ENCODE measurements at regions not wholly inside any gene's neighbourhood (a gene's known extent, or its start where the extent isn't known, plus 50 kb on each side); places are given as distances from the start of the nearest gene placed in this dataset.
A peak's percentile ranks its signal among the peaks of the same experiment; 100 is the strongest.

DNA sequence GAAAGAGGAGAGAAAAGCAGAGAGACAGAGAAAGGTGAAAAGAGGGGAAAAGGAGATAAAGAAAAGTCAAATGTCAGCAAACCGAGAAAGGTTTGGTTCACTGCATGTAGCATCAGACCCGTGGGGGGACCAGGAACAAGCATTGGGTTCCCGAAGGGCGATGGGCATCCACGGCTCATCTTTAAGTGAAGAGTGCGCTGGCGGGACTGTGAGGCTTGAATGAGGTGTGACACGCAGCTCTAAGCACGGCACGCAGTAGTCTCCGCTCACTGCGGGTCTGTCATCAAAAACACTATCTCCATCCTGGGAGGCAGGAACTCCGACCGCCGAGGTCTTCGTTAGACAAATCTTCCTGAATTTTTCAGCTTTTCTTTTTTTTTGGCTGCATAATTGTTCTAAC lies 173.4 kb upstream of the PFKP start:
- no peaks in the 10 kb centered on the region for H3K4me1 ChIP-seq (ENCODE audit: insufficient read depth, low read length)
- TF ChIP-seq, protein P1, sequence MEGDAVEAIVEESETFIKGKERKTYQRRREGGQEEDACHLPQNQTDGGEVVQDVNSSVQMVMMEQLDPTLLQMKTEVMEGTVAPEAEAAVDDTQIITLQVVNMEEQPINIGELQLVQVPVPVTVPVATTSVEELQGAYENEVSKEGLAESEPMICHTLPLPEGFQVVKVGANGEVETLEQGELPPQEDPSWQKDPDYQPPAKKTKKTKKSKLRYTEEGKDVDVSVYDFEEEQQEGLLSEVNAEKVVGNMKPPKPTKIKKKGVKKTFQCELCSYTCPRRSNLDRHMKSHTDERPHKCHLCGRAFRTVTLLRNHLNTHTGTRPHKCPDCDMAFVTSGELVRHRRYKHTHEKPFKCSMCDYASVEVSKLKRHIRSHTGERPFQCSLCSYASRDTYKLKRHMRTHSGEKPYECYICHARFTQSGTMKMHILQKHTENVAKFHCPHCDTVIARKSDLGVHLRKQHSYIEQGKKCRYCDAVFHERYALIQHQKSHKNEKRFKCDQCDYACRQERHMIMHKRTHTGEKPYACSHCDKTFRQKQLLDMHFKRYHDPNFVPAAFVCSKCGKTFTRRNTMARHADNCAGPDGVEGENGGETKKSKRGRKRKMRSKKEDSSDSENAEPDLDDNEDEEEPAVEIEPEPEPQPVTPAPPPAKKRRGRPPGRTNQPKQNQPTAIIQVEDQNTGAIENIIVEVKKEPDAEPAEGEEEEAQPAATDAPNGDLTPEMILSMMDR (IDR thresholded peaks at IDR 0.05; ENCODE audit: extremely low read depth, low read depth, low read length) = no peak
- DNase-seq (ENCODE audit: insufficient read length, low spot score, missing footprints) = no peak
- H3K27me3 ChIP-seq (ENCODE audit: insufficient read depth, low read length) = no peaks in the 10 kb centered on the region
- no peaks in the 10 kb centered on the region for H3K36me3 ChIP-seq (ENCODE audit: insufficient read depth, low read length)
- H3K79me2 ChIP-seq (ENCODE audit: insufficient read depth, low read length) = no peaks in the 10 kb centered on the region
- no peak overlapping the region for H3K27ac ChIP-seq (ENCODE audit: low read depth, low read length)
- H3K4me2 ChIP-seq (ENCODE audit: insufficient read depth, low read length) = no peak overlapping the region
- H3K9me3 ChIP-seq (ENCODE audit: low read depth, low read length) = no peaks in the 10 kb centered on the region
- no peak overlapping the region for H2AFZ ChIP-seq (ENCODE audit: low read length)
- H4K20me1 ChIP-seq (ENCODE audit: insufficient read depth, low read length) = no peaks in the 10 kb centered on the region
- no peak overlapping the region for H3K4me3 ChIP-seq (ENCODE audit: insufficient read depth, low read length)

DNA sequence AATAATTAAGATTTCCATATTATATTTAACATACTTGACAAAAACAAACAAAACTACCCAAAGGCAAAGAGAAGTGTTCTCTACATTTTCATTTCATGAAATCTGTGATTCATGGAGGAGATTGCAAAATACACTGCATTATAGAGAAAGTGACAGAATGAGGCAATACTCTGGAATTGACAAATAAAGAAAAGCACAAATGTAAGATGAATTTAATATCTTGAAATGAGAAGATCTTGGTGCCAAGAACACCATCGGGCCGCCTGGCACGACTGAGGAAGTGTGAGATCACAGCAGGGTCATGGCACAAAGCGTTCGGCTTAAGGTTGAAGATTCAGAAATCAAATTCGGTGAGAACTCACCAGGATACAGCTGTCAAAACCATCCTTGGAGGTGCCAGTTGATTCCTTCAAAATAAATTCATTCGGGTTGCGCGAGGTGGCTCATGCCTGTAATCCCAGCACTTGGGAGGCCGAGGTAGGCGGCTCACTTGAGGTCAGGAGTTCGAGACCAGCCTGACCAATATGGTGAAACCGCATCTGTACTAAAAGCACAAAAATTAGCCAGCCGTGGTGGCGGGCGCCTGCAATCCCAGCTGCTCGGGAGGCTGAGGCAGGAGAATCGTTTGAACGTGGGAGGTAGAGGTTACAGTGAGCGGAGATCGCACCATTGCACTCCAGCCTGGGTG lies 174.0 kb upstream of the PFKP start:
- Histone ChIP-seq H3K27ac (ENCODE audit: low read depth, low read length) (no peak overlapping the region), H3K4me3 (ENCODE audit: insufficient read depth, low read length) (no peak overlapping the region), H3K79me2 (ENCODE audit: insufficient read depth, low read length) (no peaks in the 10 kb centered on the region), H2AFZ (ENCODE audit: low read length) (no peak overlapping the region), H3K4me1 (ENCODE audit: insufficient read depth, low read length) (no peaks in the 10 kb centered on the region), H3K27me3 (ENCODE audit: insufficient read depth, low read length) (no peaks in the 10 kb centered on the region), H3K36me3 (ENCODE audit: insufficient read depth, low read length) (no peaks in the 10 kb centered on the region), H4K20me1 (ENCODE audit: insufficient read depth, low read length) (no peaks in the 10 kb centered on the region), H3K4me2 (ENCODE audit: insufficient read depth, low read length) (no peak overlapping the region), H3K9me3 (ENCODE audit: low read depth, low read length) (no peaks in the 10 kb centered on the region)
- TF ChIP-seq, protein P1 (IDR thresholded peaks at IDR 0.05; ENCODE audit: extremely low read depth, low read depth, low read length) = no peak
- no peak for DNase-seq (ENCODE audit: insufficient read length, low spot score, missing footprints)

DNA sequence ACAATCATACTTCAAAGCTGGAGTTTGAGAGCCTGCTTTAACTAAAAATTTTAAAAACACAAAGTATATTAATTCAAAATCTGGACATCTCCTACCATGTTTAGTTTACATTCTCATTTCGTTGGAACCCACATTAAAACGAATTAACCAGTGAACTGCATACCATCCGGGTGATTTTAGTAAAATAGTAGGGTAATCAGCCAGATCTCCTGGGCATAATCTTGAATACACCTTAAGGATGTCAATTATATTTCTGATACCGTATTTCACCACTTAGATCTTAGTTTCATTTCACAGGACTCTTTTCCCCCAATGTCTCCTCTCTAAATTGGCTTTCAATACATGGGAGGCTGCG lies 175.6 kb upstream of the PFKP start:
- no peaks in the 10 kb centered on the region for H4K20me1 ChIP-seq (ENCODE audit: insufficient read depth, low read length)
- no peak for DNase-seq (ENCODE audit: insufficient read length, low spot score, missing footprints)
- H3K27me3 ChIP-seq (ENCODE audit: insufficient read depth, low read length) = no peaks in the 10 kb centered on the region
- H3K4me3 ChIP-seq (ENCODE audit: insufficient read depth, low read length) = no peak overlapping the region
- H3K4me1 ChIP-seq (ENCODE audit: insufficient read depth, low read length) = no peaks in the 10 kb centered on the region
- H2AFZ ChIP-seq (ENCODE audit: low read length) = no peak overlapping the region
- no peaks in the 10 kb centered on the region for H3K36me3 ChIP-seq (ENCODE audit: insufficient read depth, low read length)
- no peaks in the 10 kb centered on the region for H3K9me3 ChIP-seq (ENCODE audit: low read depth, low read length)
- H3K79me2 ChIP-seq (ENCODE audit: insufficient read depth, low read length) = no peaks in the 10 kb centered on the region
- H3K27ac ChIP-seq (ENCODE audit: low read depth, low read length) = no peak overlapping the region
- H3K4me2 ChIP-seq (ENCODE audit: insufficient read depth, low read length) = no peak overlapping the region
- TF ChIP-seq, protein P1 (IDR thresholded peaks at IDR 0.05; ENCODE audit: extremely low read depth, low read depth, low read length) = no peak

DNA sequence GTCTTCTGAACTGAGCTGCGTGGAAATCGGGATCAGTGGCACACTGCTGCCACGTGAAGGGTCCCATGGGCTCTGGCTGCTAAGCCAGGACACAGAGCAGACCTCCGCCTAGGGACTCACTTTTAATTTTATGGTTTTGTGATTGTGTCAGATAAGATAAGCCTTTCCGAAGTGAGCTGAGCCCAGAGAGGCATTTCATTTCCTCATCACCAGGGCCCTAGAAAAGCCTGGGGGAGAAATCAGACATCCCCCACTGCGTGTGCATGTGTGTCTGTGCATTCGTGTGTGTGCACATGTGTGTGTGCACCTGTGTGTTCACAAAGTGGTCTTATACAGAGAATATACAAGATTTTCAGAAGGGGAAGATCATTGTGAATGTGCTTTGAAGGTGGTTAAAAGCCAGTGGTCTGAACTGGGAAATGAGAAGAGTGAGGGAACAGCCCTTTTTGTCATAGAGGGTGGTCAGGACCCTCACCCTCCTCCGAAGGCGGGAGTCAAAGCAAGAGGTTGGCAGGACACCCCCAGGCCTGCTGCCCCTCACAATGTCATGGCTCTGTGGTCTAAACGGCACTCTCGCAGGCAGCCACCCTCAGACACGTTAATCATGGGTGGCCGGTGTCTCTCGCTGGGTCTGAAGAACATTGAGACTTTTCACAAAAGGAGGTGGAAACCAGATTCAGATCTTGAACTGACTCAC lies 176.1 kb upstream of the PFKP start:
- H3K27me3 ChIP-seq (ENCODE audit: insufficient read depth, low read length) = no peaks in the 10 kb centered on the region
- H3K9me3 ChIP-seq (ENCODE audit: low read depth, low read length) = no peaks in the 10 kb centered on the region
- no peak overlapping the region for H3K4me2 ChIP-seq (ENCODE audit: insufficient read depth, low read length)
- peak; percentile 21 for DNase-seq (ENCODE audit: insufficient read length, low spot score, missing footprints)
- H3K27ac ChIP-seq (ENCODE audit: low read depth, low read length) = no peak overlapping the region
- H4K20me1 ChIP-seq (ENCODE audit: insufficient read depth, low read length) = no peaks in the 10 kb centered on the region
- no peak overlapping the region for H3K4me3 ChIP-seq (ENCODE audit: insufficient read depth, low read length)
- TF ChIP-seq, protein P1 (IDR thresholded peaks at IDR 0.05; ENCODE audit: extremely low read depth, low read depth, low read length) = no peak
- H3K79me2 ChIP-seq (ENCODE audit: insufficient read depth, low read length) = no peaks in the 10 kb centered on the region
- no peak overlapping the region for H2AFZ ChIP-seq (ENCODE audit: low read length)
- no peaks in the 10 kb centered on the region for H3K4me1 ChIP-seq (ENCODE audit: insufficient read depth, low read length)
- no peaks in the 10 kb centered on the region for H3K36me3 ChIP-seq (ENCODE audit: insufficient read depth, low read length)

Data from osteoblast (primary cell).